HG03571 (cell line): ENCODE measurements at regions not wholly inside any gene's neighbourhood (a gene's known extent, or its start where the extent isn't known, plus 50 kb on each side); places are given as distances from the start of the nearest gene placed in this dataset.

ENCODE experiments used
- ATAC-seq: cut with Tn5 transposase; IDR thresholded peaks from one replicate; pipeline ENCODE4 v1.9.1; 2021; ENCODE audit not compliant: unreplicated experiment

DNA sequence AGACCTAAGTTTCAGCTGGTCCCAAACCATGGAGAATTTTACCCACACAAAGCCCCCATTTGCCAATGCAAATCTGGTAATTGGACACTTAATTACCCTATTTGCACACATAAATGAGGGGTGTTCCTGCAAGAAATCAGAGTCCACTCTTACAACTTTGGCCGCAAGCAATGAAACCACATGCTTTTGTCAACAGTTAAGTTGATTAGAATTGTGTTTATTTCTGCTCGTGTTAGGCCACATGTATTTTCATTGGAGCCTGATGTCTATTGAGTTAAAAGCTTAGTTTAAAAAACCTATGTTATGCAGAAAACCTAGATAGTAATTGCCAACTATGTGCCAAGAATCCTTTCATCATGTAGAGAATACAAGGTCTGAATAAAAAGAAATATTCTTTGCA lies 153.8 kb upstream of the CMC1 start:
- no peak for ATAC-seq

DNA sequence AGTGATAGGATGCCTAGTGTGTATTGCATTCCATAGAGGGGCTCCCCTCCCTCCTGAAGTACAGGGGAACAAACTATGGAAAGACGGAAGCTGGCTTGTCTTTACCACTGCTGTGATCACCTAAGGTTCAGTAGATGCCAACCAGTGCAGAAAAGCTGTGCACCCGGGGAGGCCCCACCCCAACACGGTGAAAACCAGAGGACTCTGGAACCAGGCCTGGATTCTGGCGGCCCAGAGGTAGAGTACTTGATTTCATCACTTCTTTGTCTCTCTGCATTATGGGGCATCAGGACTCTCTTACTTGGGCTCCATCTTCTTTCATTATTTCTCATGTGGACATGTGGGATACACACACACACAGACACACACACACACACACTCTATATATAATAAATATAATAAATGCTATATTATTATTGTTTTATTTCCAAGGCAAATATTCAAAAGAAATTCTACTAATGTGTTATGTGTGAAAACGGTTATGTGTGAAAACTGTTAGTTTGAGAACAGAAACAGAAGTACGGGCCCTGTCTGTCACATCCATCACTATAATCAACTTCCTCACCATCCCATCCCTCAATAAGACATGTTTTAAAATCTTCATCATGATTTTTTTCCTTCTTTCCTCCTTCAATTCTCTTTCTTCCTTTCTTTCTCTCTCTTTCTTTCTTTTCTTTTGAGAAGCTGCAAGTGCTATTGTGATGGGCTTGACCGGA lies 152.4 kb upstream of the CMC1 start:
- ATAC-seq, result no peak

DNA sequence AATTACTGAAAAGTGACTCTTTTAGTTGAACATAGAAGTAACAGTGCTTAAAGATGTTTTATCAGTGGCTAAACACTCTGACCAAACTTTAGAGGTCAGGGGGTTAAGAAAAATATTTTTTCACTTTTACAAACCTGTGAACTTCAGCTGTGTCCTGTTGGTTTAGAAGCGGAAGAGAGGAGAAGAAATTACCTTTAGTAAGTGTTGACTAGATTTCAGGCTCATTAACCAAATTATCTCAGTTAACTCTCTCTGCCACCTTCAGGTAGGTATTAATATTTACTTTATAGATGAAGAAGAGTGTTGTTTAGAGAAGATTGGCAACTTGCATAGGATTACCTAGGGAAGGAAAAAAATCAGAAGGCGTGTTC lies 151.9 kb upstream of the CMC1 start:
- no peak for ATAC-seq

DNA sequence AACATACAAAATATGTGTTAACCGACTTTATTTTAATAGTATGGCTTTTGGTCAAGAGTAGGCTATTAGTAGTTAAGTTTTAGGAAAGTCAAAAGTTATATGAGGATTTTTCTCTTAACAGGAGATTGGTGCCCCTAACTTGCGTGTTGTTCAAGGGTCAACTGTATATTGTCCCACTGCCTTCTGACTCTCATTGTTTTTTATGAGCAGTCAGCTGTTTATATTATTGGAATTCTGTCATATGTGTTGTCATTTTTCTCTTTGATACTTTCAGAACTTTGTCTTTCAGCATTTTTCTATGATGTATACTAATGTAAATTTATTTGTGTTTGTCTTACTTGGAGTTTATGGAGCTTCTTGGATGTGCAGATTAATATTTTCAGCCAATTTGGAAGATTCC lies 142.1 kb upstream of the CMC1 start:
- ATAC-seq, result no peak

DNA sequence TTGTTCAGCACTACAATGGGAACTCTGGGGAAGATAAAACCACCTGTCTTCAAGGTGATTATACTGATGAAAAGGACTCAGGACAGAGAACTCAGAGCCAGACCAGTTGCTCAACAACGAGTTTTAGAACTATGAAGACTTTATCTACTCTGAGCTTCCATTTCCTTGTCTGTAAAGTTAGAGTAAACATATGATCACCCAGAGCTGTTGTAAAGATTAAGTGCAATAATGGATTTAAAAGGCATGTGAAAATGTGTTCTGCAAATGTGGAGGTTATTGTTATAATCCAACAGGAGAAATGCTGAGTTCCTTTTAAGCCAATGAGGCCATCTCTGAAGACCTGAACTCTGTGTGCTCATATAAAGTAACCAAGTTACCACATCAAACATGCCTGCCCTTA lies 139.7 kb upstream of the CMC1 start:
- no peak for ATAC-seq

DNA sequence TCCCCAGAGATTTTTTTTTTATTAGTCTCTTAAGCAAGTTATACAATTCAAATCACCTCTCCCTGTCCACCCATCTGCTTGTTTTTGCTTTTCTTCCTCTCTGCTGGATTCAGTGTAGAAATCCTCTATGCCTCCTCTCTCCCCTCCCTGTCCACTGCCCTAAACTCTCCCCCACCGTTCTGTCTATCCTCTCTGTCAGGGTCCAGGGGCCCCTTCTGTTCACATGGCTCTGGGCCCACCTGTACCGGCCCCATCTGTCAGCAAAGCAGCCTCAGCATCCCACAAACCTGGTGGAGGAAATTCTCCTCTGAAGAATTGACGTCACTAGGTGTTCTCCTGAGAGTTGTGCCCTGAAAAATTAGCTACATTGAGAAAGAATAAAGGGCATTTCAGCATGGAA lies 137.6 kb upstream of the CMC1 start:
- no peak for ATAC-seq

DNA sequence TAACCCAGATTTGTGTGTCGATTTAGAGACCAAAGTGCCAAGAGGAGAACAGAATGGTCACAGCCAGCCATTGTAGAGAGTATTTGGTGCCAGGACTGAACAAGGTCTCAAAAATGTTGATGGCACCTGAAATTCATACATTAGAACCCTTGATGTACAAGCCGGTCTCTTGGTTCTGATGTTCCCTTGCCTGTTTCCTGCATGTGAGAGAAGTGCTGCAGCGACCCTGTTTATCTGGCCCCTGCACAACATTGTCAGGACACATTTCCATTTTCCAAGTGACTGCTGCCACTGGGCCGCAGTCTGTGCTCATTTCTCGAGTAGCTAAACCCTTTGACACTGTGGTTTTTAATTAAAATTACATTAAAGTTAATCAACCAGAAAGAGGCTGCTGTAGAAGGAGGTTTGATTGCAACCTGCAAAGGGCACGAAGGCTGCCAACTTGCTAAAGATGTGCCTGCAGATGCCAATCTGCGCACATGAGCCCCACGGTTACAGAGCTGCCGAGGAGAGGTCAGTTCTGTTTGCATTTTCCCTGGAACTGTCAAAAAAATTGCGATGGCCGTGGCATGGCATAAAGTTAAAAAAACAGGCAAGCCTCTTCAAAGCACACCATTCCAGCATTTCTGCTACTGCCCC lies 136.4 kb upstream of the CMC1 start:
- no peak for ATAC-seq

DNA sequence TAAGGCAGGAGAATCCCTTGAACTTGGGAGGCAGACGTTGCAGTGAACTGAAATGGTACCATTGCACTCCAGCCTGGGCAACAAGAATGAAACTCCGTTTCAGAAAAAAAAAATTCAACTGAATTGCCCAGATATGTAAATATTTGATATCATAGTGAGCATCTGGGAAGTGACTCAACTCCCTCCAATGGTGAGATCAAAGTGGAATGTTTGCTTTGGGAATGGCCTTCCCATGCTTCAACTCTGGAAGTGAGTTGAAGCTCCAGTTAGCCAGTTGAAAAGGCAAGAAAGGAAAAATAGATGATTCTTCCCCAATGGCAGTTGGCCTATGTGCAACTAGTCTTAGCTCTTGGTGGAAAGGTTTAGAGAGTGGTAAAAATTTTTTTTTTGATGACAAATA lies 131.6 kb upstream of the CMC1 start:
- ATAC-seq, result no peak

DNA sequence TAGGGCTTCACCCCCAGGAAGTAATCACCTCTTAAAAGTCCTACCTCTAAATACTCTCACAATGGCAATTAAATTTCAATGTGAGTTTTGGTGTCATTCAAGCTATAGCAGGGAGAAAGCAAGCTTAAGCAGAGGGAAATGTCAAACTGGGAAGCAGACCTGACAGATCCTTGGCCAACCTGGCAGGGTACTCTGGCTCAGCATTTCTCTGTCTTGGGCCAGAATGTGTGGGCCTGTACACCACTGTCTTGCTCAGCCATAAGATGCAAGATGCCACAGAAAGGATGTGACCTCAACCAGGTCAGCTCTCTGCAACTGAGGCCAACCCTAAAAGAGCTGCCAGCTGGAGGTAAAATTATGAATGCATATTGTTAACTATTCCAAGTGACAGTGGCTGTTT lies 130.6 kb upstream of the CMC1 start:
- ATAC-seq, result no peak

DNA sequence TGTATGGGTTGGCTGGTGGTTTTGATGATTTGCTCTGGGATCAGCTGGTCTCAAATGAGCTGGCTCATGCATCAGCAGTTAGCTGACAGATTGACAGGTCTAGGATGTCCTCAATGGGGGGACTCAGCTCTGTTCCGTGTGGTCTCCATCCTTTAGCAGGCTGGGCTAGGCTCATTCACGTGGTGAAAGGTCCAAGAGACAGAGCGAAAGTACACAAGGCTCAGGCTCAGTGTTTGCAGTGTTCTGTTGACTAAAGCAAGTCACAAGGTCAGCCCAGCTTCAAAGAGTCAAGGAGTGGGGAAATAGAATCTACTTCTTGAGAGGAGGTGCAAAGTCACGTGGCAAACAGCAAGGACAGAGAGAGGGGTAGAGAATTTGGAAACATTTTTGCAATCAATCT lies 126.5 kb upstream of the CMC1 start:
- no peak for ATAC-seq

DNA sequence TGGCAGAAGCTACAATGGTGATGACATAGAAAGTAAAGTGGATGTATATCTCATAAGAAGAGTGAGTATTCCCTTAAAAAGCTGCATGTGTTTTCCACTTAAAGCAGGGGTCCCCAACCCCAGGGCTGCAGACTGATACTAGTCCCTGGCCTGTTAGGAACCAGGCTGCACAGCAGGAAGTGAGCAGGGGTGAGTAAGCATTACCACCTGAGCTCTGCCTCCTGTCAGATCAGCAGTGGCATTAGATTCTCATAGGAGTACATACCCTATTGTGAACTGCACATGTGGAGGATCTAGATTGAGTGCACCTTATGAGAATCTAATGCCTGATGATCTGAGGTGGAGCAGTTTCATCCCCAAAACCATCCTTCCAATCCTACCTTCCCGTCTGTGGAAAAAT lies 126.1 kb upstream of the CMC1 start:
- ATAC-seq, result no peak

DNA sequence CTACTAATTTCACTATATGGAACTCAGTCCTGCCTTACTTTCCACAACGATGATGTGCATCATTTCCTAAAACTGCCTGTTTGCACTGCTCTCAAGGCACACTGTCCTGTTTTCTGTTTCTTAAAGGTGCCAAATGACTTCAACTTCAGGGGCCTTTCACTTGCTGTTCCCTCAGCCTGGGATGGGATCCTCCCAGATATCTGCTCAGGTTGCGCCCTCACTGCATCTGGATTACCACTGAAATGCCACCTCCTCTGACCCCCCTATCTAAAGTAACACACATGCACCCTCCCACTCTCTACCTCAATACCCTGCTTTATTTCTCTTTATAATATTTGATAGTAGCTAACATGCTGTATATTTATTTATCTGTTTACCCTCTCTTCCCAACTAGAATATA lies 123.8 kb upstream of the CMC1 start:
- no peak for ATAC-seq

DNA sequence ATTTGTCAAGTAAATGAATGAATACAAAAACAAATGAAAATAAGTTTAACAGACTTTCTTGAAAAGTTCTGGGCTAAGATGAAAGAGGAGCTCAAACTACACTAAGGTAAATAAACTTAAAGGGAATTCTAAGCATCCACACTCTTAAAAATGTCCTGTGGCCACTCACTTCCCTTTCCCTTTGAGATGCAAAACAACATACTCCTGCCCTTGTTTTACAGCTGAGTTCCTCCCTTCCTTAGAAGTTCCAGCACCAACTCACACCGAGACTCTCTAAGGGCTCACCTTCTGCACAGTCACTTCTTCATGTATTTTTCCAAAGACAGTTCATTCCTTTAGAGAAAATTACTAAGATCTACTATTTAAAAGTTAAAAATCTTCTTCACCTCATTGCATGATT lies 123.3 kb upstream of the CMC1 start:
- no peak for ATAC-seq

DNA sequence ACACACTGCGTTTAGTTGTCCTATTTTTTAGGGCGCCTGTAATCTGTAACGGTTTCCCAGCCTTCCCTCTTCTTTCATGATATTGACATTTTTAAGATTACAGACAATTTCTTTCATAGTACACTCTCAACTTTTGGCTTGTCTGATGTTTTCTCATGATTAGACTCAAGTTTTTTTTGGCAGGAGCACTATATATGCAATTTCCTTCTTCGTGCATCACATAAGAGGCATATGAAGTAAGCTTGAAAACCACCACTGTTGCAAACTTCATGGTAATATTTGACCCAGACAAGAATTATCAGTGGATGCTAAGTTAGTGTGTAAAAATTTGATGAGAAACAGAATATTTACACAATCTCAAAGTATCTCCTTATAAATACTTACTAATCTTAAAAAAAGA lies 119.2 kb upstream of the CMC1 start:
- ATAC-seq, result no peak

DNA sequence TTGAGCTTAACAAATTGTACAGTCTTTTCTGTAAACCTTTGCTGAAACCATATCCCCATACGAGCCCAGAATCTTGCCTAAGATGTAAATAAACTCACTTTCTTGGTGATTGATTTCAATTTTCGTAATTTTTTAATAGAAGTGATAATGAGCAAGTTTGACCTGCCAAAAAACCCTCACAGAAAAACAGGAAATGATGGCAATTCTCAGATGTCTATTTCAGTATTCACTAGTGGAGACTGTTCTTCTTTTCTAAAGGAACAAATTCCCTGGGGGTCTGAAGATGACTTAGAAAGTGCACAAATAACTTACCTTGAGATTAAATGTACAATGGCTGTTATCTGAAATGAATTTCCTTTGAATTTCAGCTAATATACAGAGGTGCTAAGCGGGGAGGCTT lies 116.5 kb upstream of the CMC1 start:
- no peak for ATAC-seq

DNA sequence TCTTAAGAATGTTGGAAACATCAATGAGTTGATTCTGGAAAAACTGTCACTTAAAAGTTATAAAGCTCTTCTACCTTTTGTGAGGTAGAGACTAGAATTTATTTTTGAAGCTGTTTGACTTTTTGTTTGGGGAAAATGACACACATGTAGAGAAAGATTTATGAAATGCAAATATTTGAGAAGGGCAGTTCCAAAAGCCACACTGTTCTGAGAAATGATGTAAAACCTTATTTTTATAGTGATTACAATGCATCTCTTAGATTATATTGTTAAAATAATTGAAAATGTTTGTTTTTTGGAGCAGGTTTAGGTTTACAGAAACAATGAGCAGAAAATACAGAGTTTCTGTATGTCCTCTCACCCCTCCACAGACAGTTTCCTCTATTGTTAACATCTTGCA lies 116.1 kb upstream of the CMC1 start:
- no peak for ATAC-seq

DNA sequence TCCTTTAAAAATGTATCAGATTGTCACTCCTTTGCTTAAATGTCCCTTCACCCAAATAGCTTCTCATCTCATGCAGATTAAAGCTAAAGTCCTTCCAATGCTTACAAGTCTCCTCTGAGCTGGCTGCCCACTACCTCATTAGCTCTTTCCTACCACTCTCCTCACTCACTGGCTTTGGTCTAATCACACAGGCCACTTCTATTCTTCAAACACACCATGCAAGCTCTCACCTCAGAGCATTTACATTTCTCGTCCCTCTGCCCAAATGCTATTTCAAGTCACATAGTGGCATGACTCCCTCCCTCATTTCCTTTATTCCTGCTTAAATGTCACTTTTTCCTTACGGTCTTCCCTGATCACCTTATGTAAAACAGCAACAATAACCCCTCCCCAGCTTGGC lies 110.6 kb upstream of the CMC1 start:
- no peak for ATAC-seq

DNA sequence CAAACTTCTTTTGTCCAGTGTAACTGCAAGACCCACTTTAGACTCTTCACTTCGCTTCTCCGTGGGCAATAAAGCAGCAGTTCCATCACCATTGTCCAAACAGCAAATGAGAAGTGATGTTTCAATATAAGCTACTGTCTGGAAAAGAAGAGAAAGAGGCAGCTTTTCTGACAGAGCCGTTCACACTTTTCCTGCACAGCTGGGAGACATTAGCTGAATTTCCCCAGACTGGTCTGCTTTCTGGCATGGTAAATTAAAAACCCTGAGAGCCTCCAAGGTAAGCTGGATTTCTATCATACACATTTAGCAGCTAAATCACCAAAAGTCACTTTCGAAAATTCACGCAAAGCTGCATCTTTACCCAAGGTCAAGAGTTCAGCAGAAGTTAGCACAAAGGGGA lies 108.5 kb upstream of the CMC1 start:
- no peak for ATAC-seq

DNA sequence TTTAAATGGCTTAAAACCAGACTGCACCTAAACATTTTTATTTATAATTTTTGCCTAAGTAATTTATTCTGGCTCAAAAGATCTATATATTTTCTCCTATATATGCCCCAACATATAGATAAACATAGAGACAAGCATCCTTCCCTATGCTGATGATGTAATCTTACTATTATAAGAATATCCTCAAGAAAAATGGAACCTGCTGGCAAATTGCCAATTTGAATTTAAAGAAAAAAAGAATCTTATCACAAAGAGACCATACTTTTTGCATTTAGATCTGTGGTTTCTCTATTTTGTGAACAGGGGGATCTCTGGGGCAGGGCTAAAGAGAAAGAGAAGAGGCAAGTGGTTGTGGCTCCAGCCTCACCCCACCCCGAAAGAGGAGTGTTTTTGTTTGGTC lies 107.2 kb upstream of the CMC1 start:
- no peak for ATAC-seq

DNA sequence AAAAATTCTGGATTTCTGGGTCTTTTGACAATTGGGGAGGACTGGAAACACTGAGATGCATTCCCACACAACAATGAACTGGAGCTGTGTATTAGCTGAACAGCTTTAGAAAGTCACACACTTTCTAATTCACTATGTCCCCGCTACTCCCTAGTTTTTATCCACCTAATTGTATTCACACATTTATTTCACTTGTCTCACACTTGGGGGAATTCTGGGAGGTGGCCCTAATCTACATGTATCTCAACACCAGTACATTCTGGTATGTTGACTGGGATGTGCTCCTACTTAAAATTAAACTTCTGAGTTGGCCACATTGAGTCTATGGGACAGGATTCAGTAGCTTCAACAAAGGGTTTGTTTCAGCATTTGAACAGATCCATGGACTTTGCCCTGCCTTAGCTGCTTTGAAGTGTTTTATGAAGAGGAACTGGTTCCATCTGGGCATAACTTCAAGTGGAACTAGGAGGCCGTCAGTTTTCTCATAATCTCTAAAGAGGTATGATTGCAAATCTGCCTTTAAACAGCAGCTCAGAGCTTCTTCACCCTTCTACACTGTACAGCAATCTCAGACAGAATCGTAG lies 106.5 kb upstream of the CMC1 start:
- no peak for ATAC-seq

DNA sequence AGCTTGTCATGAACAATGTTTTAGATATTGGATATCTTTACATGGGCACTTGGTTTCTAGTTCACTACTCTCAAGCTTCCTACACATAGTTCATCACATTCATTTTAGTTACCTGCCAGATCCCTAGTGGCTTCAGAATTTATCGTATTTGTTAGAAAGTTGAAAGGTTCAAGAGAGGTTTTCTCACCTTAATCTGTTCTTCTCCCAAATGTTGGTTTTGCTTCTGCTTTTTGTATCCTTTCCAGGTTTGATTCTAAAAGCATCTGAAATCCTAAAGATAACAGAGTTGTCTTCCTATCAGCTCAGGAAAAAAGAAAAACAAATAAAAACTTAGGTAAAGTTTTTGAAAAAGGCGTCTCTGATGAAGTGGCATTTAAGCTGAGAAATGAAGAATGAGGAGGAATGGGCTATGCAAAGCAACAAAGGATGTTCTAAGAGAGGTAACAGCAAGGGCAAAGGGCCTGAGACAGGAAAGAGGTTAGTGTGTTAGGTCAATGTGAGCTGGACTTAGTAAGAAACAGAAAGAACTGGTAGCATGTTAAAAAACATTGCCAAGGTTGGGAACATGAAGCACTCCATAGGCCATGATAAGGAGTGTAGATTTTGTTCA lies 104.7 kb upstream of the CMC1 start:
- ATAC-seq, result no peak

DNA sequence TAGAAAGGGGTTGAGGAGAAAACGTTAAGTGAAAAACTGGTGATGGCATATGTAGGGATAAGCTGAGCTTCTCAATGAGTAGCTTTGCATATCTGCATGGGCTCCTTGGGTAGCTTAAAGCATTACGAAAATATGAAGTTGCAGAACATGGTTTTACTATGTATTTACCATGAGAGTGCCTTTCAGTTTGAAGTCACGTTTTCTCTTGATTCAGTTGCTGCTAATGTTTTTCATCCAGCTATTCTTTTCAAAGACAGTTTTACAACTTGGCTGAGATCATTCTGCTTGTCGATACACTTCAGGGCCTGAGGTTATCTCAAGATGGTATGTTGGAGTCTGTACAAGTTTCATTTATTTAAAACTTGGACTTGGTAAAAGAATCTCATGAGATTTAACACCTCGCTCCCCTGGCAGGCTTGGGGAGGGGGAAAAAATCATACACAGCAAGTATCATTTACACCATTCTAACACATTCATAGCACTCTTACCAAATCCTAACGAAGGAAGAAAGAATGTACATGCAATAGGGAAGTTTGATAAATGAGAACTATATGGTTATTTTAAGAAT lies 103.3 kb upstream of the CMC1 start:
- no peak for ATAC-seq
